GM12878 (cell line): ENCODE measurements at regions not wholly inside any gene's neighbourhood (a gene's known extent, or its start where the extent isn't known, plus 50 kb on each side); places are given as distances from the start of the nearest gene placed in this dataset.

ENCODE experiments used
- POLR2AphosphoS5 ChIP-seq: IDR thresholded peaks from 2 replicates; pipeline ENCODE4 v1.6.1; 2011; ENCODE audit warnings: mild to moderate bottlenecking, low read length, inconsistent platforms
- SPI1 ChIP-seq: IDR thresholded peaks from 2 replicates; pipeline ENCODE4 v1.6.1; 2011; ENCODE audit warnings: low read depth, mild to moderate bottlenecking, low read length, moderate library complexity, borderline replicate concordance; ENCODE audit not compliant: insufficient read depth
- STAT1 ChIP-seq: fragments of 450-650 bp; conservative IDR thresholded peaks from 2 replicates; pipeline ENCODE4 v1.6.1; 2014; ENCODE audit warnings: antibody characterized with exemption, mild to moderate bottlenecking
- TF ChIP-seq, protein P1 (sequence below), 3 experiments: IDR thresholded peaks in 2 of 3; conservative IDR thresholded peaks in 1 of 3; 2 replicates each; pipeline ENCODE4 v1.5.1; 2011; ENCODE audit warnings: low read depth in 3 of 3, low read length in 3 of 3, mild to moderate bottlenecking in 3 of 3, control low read depth in 2 of 3, moderate library complexity in 2 of 3, inconsistent platforms in 1 of 3, mixed read lengths in 1 of 3; ENCODE audit not compliant: control insufficient read depth in 2 of 3, insufficient read depth in 1 of 3; ENCODE audit errors: extremely low read depth in 1 of 3

DNA sequence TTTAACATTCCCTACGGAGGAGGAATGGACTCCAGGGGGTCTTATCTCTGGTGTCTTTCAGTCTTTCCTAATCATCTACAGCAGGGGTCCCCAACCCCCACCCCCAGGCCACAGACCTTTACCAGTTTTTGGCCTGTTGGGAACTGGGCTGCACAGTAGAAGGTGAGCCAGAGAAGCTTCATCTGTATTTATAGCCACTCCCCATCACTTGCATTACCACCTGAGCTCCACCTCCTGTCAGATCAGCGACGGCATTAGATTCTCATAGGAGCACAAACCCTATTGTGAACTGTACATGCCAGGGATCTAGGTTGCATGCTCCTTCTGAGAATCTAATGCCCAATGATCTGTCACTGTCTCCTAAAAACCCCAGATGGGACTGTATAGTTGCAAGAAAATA is 120.0 kb upstream of the TMTC4 start:
- TF ChIP-seq, protein P1, sequence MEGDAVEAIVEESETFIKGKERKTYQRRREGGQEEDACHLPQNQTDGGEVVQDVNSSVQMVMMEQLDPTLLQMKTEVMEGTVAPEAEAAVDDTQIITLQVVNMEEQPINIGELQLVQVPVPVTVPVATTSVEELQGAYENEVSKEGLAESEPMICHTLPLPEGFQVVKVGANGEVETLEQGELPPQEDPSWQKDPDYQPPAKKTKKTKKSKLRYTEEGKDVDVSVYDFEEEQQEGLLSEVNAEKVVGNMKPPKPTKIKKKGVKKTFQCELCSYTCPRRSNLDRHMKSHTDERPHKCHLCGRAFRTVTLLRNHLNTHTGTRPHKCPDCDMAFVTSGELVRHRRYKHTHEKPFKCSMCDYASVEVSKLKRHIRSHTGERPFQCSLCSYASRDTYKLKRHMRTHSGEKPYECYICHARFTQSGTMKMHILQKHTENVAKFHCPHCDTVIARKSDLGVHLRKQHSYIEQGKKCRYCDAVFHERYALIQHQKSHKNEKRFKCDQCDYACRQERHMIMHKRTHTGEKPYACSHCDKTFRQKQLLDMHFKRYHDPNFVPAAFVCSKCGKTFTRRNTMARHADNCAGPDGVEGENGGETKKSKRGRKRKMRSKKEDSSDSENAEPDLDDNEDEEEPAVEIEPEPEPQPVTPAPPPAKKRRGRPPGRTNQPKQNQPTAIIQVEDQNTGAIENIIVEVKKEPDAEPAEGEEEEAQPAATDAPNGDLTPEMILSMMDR (IDR thresholded peaks at IDR 0.05 in 2 of 3, conservative IDR thresholded peaks at IDR 0.05 in 1 of 3; ENCODE audit: control insufficient read depth in 2 of 3, extremely low read depth in 1 of 3, insufficient read depth in 1 of 3, low read depth in 3 of 3, low read length in 3 of 3): no peak
- no peak for TF ChIP-seq STAT1
- TF ChIP-seq SPI1: no peak
- no peak for TF ChIP-seq POLR2AphosphoS5
